OCI-LY1 (cell line): ENCODE measurements at regions not wholly inside any gene's neighbourhood (a gene's known extent, or its start where the extent isn't known, plus 50 kb on each side); places are given as distances from the start of the nearest gene placed in this dataset.

Experiments
- H2AFZ ChIP-seq: fragments of 200-600 bp; sonication (generic), shearing (Covaris generic); 2 replicates; pipeline ENCODE4 v1.6.0; 2014; ENCODE audit warnings: antibody characterized with exemption, mild to moderate bottlenecking, low read length
- H3F3A ChIP-seq: fragments of 200-600 bp; sonication (generic), shearing (Covaris generic); 2 replicates; pipeline ENCODE4 v1.6.0; 2014; ENCODE audit warnings: mild to moderate bottlenecking, antibody characterized with exemption, low read length, moderate library complexity; ENCODE audit not compliant: insufficient read depth
- H3K27ac ChIP-seq: fragments of 200-600 bp; sonication (generic); 2 replicates; pipeline ENCODE4 v1.5.1; 2014; ENCODE audit warnings: low read length, mixed run types, mild to moderate bottlenecking, low read depth; ENCODE audit not compliant: poor library complexity, severe bottlenecking
- H3K27me3 ChIP-seq: fragments of 200-600 bp; sonication (generic); 2 replicates; pipeline ENCODE4 v1.6.0; 2014; ENCODE audit warnings: antibody characterized with exemption, mild to moderate bottlenecking, low read length, moderate library complexity; ENCODE audit not compliant: insufficient read depth
- H3K36me3 ChIP-seq: fragments of 200-600 bp; sonication (generic); 2 replicates; pipeline ENCODE4 v1.6.1; 2014; ENCODE audit warnings: mild to moderate bottlenecking, antibody characterized with exemption, low read length, moderate library complexity, mixed read lengths; ENCODE audit not compliant: insufficient read depth
- H3K4me1 ChIP-seq: fragments of 200-600 bp; sonication (generic); 2 replicates; pipeline ENCODE4 v1.5.1; 2014; ENCODE audit warnings: mild to moderate bottlenecking, low read length, moderate library complexity; ENCODE audit not compliant: insufficient read depth, severe bottlenecking
- H3K4me2 ChIP-seq: fragments of 200-600 bp; sonication (generic), shearing (Covaris generic); 2 replicates; pipeline ENCODE4 v1.6.1; 2014; ENCODE audit warnings: low read length
- H3K4me3 ChIP-seq: fragments of 200-600 bp; sonication (generic); 2 replicates; pipeline ENCODE4 v1.5.1; 2014; ENCODE audit warnings: low read length, low read depth, mild to moderate bottlenecking, mixed read lengths; ENCODE audit not compliant: poor library complexity, severe bottlenecking
- H3K79me2 ChIP-seq: fragments of 200-600 bp; shearing (Covaris generic); 2 replicates; pipeline ENCODE4 v1.6.1; 2016; ENCODE audit warnings: mixed run types, low read length, mixed read lengths; ENCODE audit not compliant: insufficient read depth
- H3K9ac ChIP-seq: fragments of 200-600 bp; sonication (generic), shearing (Covaris generic); 2 replicates; pipeline ENCODE4 v1.6.1; 2014; ENCODE audit warnings: mild to moderate bottlenecking, low read length, mixed read lengths
- H3K9me2 ChIP-seq: fragments of 200-600 bp; sonication (generic), shearing (Covaris generic); 2 replicates; pipeline ENCODE4 v1.6.1; 2014; ENCODE audit warnings: low read depth, mild to moderate bottlenecking, low read length, mixed read lengths
- H3K9me3 ChIP-seq: fragments of 200-600 bp; shearing (Covaris generic); 2 replicates; pipeline ENCODE4 v1.6.1; 2014; ENCODE audit warnings: low read length, mixed read lengths
- H4K20me1 ChIP-seq: fragments of 200-600 bp; sonication (generic), shearing (Covaris generic); 2 replicates; pipeline ENCODE4 v1.6.0; 2016; ENCODE audit warnings: mild to moderate bottlenecking, low read length; ENCODE audit not compliant: insufficient read depth
- CTCF ChIP-seq: fragments of 200-600 bp; sonication (generic), shearing (Covaris generic); IDR thresholded peaks from 2 replicates; pipeline ENCODE4 v1.5.1; 2017; ENCODE audit warnings: mild to moderate bottlenecking, antibody characterized with exemption, low read length, moderate library complexity, mixed read lengths
- EZH2 ChIP-seq: fragments of 200-600 bp; sonication (generic), shearing (Covaris generic); IDR thresholded peaks from 2 replicates; pipeline ENCODE4 v1.8.0; 2017; ENCODE audit warnings: borderline replicate concordance, mixed run types, mild to moderate bottlenecking, antibody characterized with exemption, low read length, moderate library complexity, mixed read lengths

GRCh38 chr4:110994781-110995180 lies 371.9 kb upstream of the PITX2 start:
- Histone ChIP-seq H3K9me2 (no peaks in the 10 kb centered on the region), H3K4me2 (no peak overlapping the region)
- no peak for TF ChIP-seq CTCF
- no peak for TF ChIP-seq EZH2

GRCh38 chr4:110998320-110998719 lies 375.4 kb upstream of the PITX2 start:
- no peaks in the 10 kb centered on the region for H3F3A ChIP-seq
- H3K27ac ChIP-seq, result no peak overlapping the region
- H3K36me3 ChIP-seq, result no peaks in the 10 kb centered on the region
- H3K79me2 ChIP-seq, result no peaks in the 10 kb centered on the region
- TF ChIP-seq CTCF, result no peak
- no peak for TF ChIP-seq EZH2
- no peak overlapping the region for H2AFZ ChIP-seq
- no peaks in the 10 kb centered on the region for H3K9me3 ChIP-seq
- H3K4me1 ChIP-seq, result no peaks in the 10 kb centered on the region
- no peak overlapping the region for H3K4me3 ChIP-seq
- no peak overlapping the region for H3K9ac ChIP-seq
- no peak overlapping the region for H3K4me2 ChIP-seq
- H4K20me1 ChIP-seq, result no peaks in the 10 kb centered on the region
- H3K27me3 ChIP-seq, result no peaks in the 10 kb centered on the region
- no peaks in the 10 kb centered on the region for H3K9me2 ChIP-seq

More at GRCh38 chr4:110994781-110995180, 371.9 kb upstream of the PITX2 start:
- H3K9ac ChIP-seq, result no peak overlapping the region
- H2AFZ ChIP-seq, result no peak overlapping the region
- H3K4me1 ChIP-seq, result no peaks in the 10 kb centered on the region
- H3K27me3 ChIP-seq, result no peaks in the 10 kb centered on the region
- no peak overlapping the region for H3K27ac ChIP-seq
- no peak overlapping the region for H3K4me3 ChIP-seq
- no peaks in the 10 kb centered on the region for H3F3A ChIP-seq
- H3K79me2 ChIP-seq, result no peaks in the 10 kb centered on the region
- no peaks in the 10 kb centered on the region for H4K20me1 ChIP-seq
- H3K36me3 ChIP-seq, result no peaks in the 10 kb centered on the region
- H3K9me3 ChIP-seq, result no peaks in the 10 kb centered on the region

GRCh38 chr4:111011458-111011857 lies 388.6 kb upstream of the PITX2 start:
- Histone ChIP-seq H3K4me1 (no peaks in the 10 kb centered on the region), H3K9ac (no peak overlapping the region), H3K79me2 (no peaks in the 10 kb centered on the region), H2AFZ (no peak overlapping the region), H4K20me1 (no peaks in the 10 kb centered on the region), H3K9me2 (no peaks in the 10 kb centered on the region), H3K9me3 (no peaks in the 10 kb centered on the region), H3K4me3 (no peak overlapping the region), H3F3A (no peaks in the 10 kb centered on the region), H3K36me3 (no peaks in the 10 kb centered on the region), H3K4me2 (no peak overlapping the region), H3K27me3 (no peaks in the 10 kb centered on the region), H3K27ac (no peak overlapping the region)
- TF ChIP-seq EZH2 (no peak), CTCF (no peak)
